GM20431 (cell line): ENCODE measurements at regions not wholly inside any gene's neighbourhood (a gene's known extent, or its start where the extent isn't known, plus 50 kb on each side); places are given as distances from the start of the nearest gene placed in this dataset.

ENCODE experiments used
- in situ Hi-C: fragments of 300-500 bp; cut with MseI, MboI; formaldehyde crosslinking; loops from one replicate; pipeline ENCODE4 v1.15.0; 2020; ENCODE audit warnings: low sequenced_read_pairs; ENCODE audit not compliant: unreplicated experiment

DNA sequence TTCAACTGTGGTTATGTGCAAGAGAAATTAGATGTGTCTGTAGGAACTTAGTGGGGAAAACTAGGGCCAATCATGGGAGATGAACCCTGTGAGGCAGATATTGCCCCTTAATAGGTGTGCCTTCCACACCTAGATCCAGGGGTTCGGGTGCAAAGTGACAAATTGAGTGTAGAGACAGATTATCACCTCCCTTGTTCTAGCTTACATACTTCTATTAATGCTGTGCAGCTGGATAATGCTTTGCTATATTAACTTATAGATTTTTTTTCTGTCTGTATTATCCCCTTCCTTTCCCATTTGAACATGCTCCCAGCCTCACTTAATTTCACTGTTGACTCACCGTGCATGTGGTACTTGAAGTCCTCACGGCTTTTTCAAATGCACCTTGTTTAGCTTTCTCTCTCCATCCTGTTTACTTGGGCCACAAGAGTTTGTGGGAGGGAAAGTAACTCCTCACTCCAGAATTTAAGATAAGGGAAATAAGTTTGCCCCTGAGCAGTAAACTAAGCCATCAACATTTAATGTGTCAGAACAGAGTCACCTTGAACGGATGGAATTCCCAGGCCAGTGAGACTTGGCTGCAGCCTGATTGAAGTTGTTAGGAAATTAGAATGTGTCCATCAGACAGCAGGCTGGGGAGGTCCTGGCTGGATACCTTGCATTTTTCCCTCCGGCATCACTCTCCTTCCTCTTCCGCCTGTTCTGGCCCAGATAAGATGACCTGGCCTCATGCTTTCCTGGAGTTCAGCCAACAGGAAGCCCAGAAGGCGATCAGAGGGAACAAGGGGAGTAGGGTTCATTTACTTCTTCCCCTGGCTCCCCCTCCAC is 478.4 kb downstream of the BCOR start:
- in situ Hi-C loops: no loop called here

DNA sequence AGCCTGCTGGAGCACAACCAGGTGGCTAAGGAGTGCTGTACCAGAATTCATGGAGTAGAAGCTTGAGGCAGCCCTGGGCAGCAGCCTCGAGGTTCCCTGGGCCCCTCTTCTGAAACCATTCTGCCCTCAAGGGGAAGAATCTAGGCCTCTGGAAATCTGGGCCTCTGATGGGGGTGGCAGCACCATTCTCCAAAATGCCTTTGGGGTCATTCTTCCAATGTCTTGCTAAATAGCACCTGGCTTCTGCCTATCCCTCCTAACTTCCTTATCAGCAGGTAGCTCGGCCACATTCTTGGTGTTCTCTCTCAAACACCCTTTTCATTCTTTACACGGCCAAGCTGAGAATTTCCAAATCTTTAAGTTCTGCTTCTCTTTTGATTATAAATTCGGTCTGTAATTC is 473.6 kb downstream of the BCOR start:
- in situ Hi-C loops: no loop called here

DNA sequence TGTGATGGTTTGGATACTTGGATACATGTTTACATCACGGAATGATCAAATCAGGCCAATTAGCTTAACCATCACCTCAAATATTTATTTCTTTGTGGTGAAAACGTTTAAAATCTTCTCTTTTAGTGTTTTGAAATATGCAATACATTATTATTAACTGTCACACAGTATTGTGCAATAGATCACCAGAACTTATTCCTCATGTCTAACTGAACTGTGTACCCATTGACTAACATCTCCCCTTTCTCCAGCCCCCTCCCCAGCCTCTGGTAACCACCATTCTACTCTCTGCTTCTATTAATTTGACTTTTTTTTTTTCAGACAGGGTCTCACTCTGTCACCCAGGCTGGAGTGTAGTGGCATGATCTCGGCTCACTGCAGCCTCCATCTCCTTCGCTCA is 471.9 kb downstream of the BCOR start:
- in situ Hi-C loops: no loop called here

DNA sequence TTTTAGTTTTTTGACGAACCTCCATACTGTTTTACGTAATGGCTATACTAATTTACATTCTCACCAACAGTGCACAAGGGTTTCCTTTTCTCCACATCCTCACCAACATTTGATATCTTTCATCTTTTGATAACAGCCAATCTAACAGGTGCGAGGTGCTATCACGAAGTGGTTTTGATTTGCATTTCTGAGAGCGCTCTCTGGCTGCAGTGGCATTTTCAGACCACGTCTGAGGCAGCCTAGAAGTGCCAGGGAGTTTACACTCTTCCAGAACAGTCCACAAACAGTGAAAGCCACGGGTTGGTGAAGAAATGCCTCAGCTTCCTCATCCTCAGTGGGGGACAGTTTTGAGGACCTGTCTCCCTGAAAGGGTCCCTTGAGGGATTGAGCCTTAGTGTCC is 471.0 kb downstream of the BCOR start:
- in situ Hi-C loops: no loop called here

DNA sequence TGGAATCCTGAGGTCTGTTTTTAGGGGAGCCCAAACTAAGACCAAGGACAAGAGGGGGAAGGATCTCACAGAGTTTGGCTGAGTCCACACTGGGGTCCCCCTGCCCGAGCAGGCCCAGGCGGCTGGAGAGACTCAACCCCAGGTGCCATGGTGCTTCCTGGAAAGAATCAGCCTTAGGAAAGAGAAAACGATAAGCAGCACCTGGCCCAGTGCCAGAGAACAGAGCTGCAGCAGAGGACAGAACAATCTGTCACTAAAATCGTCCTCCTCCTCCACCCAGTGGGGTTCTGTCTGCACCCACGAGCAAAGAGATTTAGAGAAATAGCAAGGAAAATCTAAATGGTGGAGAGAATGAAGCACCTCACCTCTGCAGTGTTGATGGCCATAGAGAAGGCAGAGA is 470.5 kb downstream of the BCOR start:
- in situ Hi-C loops: no loop called here

DNA sequence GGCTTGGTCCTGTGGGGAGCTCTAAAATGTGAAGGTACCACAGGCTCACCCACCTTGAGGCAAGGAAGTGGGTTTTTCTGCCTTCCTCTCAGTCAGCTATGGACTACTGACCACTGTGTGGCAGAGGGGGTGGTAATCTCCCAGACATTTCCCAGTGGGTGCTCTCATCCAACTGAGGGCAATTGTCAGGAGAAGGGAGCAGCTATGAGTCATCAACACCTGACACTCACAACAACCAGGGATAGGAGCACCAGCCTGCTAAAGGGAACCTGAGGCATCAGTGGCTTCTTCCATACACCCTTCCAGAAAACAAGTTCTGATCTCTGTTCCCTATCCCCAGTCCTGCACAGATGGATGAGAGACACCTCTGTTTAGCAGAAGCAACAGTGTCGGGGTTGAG is 468.8 kb downstream of the BCOR start:
- in situ Hi-C loops: no loop called here

DNA sequence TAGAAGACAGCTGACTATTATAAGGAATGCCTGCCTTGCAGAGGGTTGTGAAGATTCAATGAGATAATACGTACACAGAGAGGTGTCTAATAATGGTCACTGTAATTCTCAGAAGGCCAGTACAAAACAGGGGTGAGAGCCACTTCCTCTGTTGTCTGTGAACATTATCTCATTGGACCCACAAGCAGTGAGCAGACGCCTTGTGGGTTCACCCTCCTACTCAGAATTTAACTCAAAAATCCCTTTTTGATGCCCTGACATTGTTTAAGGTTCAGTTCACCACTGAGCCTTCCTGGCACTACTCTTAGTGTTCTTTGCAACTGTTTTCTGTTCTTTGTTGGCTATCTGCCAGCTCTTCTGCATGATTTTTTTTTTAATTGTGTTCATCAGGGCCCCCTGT is 467.4 kb downstream of the BCOR start:
- in situ Hi-C loops: no loop called here

DNA sequence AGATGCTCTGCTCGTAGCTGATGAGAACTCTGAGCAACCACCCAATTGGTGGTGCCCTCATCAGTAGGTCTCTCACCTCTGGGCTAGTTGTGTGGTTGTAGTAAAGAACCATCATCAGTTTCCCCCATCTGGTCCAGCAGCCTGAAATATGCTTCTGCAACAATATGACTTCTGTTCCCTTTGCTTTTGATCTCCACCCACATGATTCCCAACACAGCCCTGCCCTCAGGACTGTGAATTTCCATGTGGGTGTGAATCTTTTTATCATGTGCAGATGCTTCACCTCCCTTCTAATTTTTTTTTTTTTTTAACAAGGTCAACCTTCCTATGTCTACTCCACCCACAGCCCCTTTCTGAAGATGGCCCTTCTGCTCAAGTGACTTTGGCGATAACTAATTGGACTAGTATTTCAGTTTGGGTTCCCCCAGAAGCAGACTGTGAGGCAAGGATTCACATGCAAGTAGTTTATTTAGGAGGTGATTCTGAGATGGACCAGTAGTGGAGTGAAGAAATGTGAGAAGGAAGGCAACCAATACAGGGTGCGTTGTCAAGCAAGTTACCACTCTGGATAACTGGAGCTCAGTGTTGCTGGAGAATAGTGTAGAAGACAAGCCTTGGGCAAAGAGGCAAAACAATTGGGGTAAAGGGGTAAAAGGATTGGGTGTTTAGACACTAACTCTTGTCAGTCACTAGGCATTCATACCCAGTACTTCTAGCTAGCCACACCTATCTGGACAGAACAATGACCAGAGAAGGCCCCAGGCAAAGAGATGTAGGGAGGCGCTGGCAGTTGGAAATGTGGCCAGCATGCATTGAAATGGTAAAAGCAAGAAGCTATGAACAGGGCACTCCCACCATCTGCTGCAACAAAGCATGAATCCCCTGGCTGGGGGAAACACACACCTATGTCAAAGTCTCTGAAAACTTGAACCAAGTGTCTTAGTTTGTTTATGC is 466.2 kb downstream of the BCOR start:
- in situ Hi-C loops: no loop called here

DNA sequence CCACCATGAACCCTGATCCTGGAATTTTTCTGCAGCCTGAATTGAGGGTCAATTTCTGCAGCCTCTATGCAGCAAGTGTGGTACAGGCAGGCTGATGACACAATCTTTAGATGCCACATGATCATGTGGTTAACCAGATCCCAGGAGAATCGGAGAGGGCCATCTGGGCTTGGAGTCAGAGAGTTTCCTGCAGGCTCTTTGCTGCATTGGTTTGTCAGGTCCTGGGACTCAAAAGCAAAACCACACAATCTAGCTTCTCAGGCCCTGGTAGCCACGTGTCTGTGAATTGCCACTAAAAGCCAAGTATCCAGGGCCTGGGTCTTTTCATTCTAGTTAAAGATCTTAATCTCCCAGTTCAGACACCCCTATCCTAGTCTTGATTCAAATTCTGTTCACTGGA is 464.5 kb downstream of the BCOR start:
- in situ Hi-C loops: no loop called here

DNA sequence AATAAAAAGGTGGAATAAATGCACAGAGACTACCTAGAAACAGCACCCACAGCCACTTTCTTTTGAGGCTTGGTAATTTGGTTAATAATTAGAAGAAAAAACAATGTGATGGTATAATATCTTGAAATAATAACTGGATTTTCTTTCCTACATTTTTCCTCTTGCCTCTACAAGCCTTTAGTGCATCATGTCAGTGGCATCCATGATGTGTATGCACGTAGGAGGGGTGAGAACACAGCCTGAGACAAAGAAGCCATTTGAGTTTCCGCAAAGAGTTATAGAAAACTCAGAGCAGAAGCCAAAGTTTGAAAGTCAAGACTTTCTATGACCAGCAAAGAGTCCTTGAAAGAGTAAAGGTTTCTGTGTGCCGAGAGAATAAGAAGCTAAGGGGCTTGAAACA is 461.3 kb downstream of the BCOR start:
- in situ Hi-C loops: no loop called here

DNA sequence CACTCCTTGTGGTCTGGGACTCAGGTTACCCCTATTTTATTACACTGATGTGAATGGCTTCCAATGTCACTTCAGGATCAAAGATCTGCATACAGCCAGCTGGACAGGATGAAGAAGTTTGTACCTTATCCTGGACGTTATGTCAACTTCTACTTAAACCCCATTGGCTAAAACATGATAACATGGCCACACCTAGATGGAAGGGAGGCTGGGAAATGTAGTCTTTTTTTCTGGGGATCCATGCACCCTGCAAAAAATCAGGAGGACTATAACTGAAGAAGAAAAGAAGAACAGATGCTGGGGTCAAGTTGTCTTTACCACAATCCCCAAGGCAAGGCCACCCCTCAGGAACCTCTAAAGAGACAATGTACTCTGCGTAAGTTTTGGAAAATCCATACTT is 459.2 kb downstream of the BCOR start:
- in situ Hi-C loops: no loop called here

DNA sequence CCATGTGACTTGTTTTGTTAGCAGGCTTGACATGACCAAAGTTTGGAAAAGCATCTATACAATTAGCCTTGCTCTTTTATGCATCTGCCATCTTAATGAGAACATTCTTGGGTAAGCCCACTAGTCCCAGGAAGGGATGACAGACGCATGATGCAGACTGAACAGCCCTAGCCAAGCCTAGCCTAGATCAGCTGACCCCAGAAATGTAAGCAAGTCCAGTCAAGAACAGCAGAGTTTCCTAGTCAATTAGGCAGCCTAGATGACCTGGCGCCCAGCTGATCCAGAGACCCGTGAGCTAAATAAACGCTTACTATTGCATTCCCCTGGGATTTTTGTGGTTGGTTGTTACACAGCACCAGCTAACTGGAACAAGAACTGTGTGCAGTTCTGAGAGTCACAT is 457.9 kb downstream of the BCOR start:
- in situ Hi-C loops: no loop called here

DNA sequence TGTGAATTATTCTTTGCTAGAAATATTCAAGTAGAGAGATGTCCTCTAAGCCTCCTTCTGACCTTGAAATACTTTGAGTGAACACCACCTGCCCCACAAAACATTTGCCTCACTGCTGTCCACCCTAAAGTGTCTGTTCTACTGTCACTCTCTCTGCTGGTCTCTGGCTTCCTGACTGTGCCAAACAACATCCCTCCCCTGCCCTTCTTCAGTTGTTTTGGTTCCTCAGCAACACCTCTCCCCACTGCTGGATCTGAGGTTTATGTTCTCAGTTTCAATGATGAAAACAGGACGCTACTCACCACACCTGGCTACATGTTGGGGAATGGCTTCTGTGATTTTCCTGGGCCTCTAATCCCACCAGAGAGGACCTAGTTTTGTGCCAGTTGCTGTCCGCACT is 456.9 kb downstream of the BCOR start:
- in situ Hi-C loops: no loop called here

DNA sequence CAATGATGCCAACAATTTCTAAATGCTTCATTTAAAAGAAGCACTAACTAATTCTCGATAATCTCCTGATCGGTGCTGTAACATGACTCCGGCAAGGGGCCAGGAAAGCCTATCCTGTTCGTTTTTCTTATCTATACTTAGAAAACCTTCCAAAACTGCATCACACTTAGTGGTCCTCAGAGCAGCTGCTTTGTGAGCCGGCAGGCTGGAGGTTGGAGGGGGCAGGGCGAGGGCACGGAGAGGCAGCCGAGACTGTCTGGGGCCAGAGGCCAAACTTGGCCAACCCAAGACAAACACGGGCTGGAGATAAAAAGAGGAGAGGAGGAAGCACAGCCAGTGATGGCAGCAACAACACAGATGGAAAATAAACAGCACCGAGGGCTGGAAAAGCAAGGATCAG is 455.7 kb downstream of the BCOR start:
- in situ Hi-C loops: no loop called here

DNA sequence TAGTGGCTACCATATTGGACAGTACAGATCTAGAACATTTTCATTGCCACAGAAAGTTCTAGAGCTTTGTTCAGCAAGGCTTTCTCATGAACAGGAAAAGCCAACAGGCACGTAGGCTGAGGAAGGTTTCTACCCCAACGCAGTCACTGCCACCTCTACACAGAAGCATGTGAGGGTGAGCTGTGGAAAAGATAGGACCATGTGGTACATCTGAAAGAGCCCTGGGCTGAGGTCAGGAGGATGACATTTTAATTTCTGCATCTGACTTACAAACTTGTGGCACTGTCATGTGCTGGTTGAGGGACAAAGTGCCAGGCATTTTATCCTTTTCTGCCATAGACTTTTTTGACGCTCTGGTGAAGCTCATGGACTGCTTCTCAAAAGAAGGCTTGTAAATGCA is 454.2 kb downstream of the BCOR start:
- in situ Hi-C loops: no loop called here

DNA sequence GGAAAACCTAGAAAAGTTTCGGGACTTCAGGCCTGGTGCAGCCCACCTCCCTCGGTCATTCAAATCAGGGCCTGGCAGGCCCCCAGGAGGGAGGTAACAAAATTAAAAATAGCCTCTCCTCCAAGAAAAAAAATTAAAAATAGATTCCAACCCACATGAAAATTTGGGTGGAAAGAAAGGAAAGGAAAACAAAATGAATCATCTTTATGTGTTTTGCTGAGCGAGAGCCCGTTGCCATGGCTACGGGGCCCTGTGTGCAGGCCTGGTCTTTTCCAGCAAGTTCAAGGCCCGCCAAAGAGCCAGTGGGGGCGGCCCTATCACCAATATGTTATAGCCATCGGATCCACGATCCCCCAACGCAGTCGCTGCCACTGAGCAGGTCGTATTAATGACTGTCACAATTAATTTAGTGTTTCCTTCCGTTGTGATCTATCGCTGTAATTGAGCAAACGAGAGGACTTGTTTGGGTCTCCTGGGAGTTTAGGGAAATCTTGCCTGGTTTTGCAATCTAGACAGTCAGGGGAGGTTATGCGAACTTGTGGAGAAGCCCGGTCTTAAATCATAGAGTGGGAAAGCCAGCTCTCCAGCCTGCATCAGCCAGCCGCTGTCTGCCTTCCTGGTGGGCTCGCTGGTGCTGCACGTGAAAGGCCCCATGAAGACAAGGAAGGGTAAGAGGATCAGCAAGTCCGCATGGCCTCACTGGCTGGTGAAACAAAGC is 452.4 kb downstream of the BCOR start:
- in situ Hi-C loops: no loop called here

DNA sequence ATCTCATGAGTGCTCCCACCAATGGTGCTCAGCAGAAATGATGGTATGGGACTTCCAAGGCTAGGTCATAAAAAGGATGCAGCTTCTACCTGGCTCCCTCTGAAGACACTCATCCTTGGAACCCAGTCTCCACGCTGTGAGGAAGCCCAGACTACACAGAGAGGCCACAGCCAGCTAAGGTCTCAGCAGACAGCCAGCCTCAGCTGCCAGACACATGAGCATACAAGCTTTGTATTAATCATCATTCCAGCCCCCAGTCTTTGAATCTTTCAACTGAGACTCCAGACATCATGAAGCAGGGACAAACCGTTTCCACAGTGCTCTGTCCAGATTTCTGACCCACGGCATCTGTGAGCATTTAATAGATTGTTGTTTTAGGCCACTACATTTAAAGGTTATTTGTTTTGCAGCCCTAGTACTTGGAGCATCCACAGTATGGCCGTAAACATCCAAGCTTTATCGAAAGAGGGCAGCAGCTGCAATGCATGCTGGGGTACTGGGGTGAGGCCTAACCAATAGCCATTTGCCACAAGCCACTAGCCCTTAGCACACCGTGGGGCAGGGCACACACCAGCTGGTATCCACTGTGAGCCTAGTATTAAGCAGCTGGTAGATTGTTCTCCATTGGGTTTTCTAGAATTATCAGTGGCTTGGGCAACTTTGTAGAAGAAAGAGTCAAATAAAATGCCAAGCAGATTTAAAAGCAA is 449.1 kb downstream of the BCOR start:
- in situ Hi-C loops: no loop called here

DNA sequence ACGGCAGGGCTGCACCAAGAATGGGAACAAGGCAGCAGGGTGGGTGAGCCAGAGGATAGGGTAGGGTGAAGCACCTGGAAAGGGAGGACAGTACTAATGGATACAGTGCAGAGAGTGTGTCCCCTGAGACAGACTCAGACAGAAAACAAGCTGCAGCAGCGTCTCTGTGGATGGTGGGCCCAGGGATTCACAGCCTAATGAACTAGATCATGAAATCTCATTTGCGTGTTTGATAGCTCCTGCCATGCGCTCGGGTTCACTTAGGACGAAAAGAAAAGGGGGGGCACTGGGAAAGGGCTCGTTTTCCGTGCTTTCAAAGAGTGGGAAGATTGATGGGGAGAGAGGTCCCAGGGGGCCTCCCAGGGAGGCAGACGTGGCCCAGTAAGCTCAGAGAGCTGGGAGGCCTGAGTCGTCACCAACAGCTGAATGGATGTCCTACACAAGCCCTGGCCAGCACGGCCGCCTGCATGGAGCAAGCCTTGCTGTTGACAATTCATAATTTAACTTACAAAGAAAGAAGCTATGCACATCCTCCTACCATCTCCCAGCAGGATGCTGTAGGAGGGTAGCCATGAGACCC is 446.9 kb downstream of the BCOR start:
- in situ Hi-C loops: no loop called here

DNA sequence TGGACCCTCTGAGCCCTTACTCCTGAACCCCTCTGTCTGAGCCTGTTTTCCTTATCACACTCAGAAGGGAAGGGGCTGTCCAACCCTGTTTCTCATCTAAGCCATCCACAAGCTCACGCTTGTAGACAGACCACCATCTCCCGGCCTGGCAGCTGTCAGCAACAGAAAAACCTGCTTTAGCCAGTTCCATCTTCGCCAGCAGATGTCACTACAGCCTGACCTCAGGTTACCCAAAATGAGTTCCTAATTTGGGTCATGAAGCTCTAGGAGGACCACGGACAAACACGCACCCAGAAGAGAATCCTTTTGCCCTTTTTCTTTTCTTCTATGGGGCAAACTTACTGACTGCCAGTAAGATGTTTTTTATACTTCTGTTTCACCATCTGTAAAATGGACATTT is 445.4 kb downstream of the BCOR start:
- in situ Hi-C loops: no loop called here

DNA sequence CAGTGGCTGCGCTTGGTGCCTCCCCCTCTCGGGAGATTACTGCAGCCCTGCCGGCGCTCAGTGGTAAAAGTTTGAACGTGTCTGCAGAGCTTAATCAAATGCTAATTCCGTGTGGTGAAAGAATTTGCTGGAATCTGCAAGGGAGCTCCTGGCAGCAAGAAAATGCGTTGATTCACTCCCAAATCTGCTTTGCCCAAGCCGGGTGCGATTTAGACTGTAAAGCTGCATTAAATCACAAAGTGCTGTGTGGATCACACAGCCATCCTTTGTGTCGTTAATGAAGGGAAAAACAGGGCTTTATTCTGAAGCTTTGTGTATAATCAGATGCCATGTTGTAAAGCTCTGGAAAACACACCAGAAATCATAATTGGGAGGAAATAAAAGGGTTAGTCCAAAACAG is 444.1 kb downstream of the BCOR start:
- in situ Hi-C loops: no loop called here
